NT2/D1 (cell line): ENCODE measurements at regions not wholly inside any gene's neighbourhood (a gene's known extent, or its start where the extent isn't known, plus 50 kb on each side); places are given as distances from the start of the nearest gene placed in this dataset.

Experiments
- SUZ12 ChIP-seq: IDR thresholded peaks from 2 replicates; pipeline ENCODE4 v1.6.1; 2011; ENCODE audit not compliant: insufficient read length, insufficient read depth; ENCODE audit errors: extremely low read depth
- YY1 ChIP-seq: IDR thresholded peaks from 2 replicates; pipeline ENCODE4 v1.6.1; 2011; ENCODE audit not compliant: insufficient read length, insufficient read depth

- TF ChIP-seq SUZ12 (no peak), YY1 (no peak)
These were observed 575.6 kb downstream of the INSC start for GRCh38 chr11:15690320-15690719.
